M059J (cell line): ENCODE measurements at regions not wholly inside any gene's neighbourhood (a gene's known extent, or its start where the extent isn't known, plus 50 kb on each side); places are given as distances from the start of the nearest gene placed in this dataset.

Experiments
- DNase-seq: peaks from one replicate; pipeline ENCODE4 v3.0.0-alpha.2; 2012; ENCODE audit warnings: low read depth

DNA sequence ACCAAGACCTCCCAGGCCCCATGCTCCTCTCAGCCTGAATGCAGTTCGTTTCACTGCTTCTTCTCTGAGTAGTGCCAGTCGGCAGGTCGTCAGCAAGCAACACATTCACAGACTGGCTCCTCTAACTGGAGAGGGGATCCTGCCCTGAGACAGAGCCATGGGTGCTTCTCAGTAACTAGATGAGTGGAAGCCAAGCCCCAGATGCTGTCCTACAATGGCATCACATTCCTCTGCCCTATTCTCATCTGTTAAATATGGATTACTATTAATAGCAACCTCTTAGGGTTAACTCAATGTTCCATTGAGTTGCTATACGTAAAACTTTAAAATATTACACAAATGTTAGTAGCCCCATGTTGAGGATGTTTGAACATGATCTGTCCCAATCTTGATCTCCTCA is 84.2 kb upstream of the S1PR1 start:
- DNase-seq = no peak

DNA sequence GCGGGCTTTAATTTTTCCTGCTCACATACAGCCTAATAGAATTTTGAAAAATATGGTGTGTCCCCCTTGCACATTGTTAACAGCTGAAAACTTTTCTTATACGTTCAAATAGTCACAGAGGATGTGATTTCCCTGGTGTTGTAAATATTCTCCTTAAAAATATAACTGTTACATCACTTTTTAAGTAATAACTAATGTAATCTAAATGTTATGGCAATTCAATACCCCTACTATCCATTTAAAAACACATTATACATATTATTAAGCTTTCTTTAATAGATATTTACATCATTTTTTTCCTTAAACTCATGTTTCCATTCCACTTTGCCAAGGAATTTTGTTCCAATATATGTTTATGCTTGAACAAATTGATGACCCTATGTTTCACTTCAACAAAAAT is 85.5 kb upstream of the S1PR1 start:
- DNase-seq = no peak

DNA sequence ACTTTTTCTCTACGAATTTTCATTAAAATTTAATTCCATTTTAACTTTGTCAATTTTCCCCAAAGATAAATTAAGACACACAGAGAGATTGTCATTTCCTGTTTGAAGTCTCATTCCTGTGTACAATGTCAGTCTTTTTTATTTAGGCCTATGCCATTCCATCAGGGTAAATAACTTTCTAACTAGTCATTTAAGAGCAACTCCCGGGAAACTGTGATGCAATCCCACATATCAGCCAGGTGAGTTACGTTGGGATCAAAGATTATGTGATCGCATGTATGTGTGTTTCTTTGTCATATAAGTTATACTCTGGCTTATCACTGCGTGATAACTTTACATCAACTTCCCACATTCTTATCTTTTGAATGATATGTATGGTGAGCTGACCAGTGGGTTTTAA is 86.1 kb upstream of the S1PR1 start:
- DNase-seq = peak; percentile 69

DNA sequence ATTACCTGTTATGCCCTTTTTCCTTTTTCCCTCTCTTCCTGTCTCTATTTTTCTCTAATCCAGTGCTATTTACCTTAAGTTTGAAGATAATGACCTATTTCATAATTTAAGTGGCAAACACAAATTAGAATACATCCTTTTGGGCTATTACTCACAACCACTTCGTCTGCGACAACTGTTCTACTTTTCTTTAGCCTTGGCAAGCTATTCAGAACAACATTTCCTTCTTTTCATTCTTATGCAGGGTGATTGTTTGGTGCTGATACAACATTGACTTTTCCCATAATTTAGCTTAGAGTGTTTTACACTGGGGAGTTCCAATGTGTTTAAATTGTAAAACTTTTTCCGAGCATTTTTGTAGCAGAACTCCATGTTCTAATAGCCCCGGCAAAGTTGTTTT is 86.6 kb upstream of the S1PR1 start:
- no peak for DNase-seq

DNA sequence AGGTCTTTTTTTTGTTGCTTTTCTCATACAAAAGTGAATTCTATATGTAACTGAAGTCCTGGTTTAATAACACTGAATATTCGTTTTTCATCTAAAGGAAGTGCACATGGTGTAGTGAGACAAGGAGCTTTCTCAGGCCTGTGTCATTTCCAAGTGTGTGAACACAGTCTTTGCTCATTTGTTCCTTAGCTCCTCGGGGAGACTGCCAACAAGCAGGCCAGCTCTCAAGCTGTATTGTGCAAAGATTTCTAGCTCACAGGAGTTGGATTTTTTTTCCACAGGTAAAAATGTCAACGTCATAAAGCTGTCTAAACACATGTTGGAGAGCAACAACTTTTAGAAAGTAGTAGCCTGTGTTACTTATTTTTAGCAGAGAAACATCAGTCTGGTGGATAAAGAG is 87.8 kb upstream of the S1PR1 start:
- DNase-seq = no peak

DNA sequence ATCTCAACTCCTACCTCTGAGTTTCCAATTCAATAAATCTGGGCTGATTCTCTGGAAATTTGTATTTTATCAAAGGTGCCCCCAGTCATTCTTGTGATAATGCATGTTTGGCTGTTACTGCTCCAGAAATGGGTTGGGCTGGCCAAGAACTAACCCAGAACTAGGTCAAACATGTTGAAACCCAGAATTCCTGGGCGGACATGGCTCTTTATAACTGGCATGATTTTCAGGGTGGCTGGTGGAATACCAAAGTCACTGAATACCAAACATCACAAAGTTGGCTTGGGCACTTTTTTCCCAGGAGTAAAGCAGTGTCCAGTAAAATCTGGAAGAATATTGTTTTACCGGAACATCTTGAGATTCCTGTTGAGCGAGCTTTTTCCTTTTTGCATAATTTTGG is 89.4 kb upstream of the S1PR1 start:
- no peak for DNase-seq

DNA sequence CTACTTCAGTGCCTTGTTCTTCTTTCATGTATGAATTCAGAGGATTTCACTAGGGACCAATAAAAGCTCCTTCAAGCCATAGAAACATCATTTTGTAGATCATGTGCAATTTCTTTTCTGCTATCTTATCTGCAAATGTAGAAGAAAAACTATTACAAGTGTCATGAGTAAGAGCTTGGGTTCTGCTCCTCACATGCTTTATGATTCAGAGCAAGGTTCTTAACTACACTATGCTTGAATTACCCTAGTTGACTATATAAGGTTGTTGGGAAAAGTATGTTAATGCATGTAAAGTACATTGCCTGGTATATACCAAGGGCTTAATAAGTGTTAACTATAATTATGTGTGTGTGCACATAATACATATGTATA is 91.4 kb upstream of the S1PR1 start:
- no peak for DNase-seq

DNA sequence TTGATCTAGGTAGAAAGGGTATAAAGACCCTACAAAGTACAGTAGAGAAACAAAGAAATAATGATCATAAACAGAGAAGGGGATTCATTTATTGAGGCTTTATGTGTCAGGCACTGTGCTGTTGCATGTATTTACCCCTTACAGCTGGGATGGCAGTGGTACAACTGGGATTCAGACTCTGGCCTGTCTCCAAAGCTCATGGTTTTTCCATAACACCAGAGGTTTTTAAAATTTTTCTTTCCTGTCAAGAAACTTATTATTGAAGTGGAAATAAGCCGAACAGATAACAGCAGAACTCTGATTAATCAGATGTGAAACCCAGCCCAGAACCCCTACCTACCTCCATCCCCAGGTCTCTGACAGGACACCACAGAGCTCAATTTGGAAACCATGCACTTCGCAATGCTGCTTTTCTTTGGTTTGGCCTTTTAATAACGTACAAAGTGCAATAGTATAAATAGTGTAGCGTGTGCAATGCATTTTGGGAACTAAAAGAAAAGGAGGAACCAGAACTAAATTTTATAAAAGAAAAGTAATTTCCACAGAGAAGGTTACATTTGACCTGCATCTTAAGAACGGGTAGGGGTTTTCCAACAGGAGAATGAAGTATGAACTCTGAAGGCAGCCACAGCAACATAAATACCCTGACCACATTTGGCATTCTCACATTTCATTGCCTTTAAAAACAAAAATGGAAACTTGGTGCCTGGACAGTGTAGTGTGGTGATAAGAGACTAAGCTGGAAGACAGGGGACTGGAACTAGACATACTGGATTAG is 92.0 kb upstream of the S1PR1 start:
- no peak for DNase-seq

DNA sequence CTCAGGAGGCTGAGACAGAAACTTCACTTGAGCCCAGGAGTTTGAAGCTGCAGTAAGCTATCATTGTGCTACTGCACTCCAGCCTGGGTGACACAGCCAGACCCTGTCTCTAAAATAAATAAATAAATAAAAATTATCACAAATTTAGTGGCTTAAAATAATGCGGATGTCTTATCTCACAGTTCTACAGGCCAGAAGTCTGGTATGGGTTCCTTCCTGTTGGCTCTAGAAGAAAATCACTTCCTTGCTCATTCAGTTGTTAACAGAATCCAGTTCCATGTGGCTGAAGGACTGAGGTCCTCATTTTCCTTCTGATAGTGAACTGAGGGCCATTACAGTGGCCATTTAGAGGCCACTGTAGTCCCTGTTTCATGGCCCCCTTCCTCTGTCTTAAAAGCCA is 94.6 kb upstream of the S1PR1 start:
- DNase-seq = no peak

DNA sequence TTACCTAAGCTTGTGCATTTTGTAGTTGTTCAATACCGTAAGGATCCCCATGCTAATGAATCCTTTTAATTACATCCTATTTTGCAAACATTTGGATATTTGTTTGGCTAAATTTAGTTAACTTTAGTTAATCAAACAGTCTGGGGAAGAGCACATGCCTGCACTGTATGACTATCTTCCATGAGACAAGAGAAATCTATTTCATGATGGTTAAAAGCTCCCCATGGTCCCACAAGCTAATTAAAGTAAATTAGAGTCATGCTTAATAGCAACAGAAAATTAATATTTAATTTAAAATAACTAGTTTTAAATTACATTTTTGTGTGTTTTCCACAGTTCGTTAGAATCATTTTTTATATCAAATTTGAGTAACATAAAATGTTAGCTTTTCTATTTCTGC is 95.4 kb upstream of the S1PR1 start:
- no peak for DNase-seq

DNA sequence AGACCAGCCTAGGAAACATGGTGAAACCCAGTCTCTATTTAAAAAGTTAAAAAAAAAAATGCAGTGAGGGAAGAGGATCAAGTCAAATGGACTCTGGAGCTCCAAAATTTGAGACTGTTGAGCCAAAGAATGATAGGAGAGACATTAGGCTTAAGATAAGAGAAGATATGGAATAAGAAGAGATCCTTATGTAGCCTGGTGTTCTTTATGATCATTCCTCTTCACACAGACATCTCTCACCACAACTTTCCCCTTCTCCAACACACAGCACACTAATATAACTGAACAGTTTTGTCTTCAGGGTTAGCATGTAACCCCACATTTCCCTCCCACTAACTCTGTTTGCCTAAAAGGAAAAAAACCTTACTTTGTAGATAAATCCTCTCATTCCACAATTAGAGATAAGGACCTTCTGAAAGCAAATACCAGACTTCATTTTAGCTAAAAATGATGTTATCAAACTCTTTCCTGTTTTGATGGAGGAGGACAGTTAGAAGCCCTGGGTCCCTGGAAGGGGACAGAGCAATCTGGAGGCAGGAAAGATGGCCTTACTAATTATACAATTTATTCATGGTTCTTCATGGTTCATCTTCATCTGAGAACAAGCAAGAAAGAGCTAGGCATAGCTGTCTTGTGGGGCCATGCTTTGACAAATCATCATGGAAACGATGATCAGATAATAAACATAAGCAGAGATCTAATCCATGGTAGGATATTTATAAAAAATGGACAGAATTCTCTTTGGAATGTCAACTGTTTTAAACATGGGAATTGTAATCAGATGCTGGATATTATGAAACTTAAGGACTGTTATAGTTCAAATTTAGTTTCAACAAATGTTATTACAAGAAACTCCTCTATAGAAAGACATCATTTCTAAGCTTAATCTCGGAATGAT is 96.7 kb upstream of the S1PR1 start:
- DNase-seq = no peak

DNA sequence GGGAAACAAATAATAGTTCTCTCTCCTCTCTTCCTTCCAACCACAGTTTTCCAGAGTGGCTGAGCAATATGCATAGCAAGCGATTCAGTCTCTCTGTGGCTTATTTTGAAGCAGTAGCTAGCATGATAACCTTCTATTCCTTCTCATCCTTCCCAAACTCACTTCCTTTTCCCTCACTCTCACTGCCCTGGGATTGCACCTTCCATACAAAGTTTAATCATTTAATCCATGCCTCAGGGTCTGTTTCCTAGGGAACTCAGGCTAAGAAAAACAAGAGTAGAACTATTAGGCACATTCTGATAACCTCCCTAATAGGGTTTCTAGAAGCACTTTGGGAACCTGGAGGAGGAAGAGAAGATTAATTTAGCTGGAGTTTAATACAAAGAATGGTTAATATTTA is 97.7 kb upstream of the S1PR1 start:
- peak; percentile 52 for DNase-seq

DNA sequence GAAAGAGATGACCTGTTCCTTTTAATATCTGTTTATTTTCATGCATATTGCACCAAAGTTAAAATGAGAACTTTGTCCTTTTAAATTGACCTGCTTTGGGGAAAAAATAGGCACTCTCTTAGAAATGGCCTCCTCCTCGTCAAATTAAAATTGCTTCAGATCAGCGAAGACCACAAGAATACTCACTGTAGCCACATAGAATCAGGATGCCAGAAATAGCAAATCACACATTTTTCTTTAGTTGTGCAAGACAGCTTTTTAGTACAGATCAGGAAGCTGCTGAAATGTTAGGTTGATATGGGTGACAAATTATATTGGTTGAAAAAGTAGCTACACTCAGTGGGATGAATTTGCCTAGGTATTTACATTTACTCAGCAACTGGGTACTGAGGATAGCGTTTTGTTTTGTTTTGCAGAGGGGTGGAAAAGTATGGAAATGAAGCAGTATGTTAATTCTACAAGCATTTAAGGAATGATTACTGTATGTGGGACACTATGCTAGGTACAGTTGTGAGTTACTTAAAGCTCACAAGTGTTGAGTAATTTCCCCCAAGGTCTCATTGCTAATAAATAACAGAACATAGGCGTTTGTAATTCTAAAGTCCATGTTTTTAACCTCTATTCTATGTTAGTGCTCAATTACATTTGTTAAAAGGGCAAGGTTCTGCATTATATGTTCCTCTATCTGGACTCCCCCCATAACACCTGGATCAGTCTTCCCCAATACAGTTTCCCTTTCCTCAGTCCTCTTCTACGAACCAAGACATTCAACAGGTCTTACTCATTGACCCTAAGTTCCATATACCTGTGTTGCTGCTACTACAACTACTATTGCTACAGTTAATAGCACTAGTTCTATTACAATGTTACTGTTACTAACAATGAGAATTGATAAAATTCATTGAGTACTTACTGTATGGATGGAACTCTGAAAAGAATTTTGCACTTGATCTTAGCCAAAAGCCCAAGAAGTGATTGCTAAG is 99.4 kb upstream of the S1PR1 start:
- DNase-seq = peak; percentile 47

DNA sequence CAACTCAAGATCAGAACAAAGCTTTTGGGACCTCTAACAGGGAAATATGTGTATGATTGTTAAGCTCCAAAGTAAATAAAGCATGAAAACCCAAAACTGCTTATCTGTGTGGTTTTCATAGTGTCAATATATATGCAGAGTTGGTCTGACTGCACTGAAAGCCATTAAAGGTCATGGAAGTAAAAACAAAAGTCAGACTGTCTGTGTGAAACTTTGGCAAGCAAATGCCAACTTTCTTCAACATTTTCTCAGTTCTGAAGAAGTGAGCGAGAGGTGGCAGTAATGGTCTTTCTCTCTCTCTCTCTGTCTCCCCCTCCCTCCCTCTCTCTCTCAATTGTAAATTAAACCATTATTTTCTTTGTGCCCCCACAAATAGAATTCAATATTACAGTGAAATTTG is 100.1 kb upstream of the S1PR1 start:
- DNase-seq = peak; percentile 45

DNA sequence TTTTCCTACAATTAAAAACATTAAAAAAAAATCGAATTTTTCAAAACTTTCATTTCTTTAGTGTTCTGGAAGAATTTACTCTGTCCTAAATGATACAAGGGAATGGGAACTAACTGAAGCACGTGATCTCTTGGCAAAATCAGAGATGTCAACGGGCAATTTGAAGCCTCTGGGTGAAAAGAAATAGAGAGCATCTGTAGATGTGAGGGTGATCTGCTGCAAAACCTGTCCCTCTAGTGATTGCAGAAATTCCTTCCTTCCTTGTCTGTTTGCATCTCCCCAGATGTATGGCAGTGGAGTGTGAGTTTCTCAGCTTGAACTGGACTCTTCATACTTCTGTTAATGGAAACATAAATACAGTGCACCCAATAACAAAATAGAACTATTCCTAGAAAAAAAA is 100.5 kb upstream of the S1PR1 start:
- DNase-seq = no peak

DNA sequence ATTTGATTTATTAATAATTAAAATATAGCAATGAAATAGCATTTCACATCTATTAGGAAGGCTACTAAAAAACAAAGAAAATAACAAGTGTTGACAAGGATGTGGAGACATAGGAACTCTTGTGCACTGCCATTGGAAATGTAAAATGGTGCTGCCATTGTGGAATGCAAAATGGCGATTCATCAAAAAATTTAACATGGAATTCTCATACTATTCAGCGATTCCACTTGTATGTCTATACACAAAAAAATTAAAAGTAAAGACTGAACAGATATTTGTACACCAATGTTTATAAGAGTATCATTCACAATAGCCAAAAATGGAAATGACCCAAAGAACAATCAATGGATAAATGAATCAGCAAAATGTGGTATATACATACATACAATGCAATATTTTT is 101.3 kb upstream of the S1PR1 start:
- DNase-seq = no peak

DNA sequence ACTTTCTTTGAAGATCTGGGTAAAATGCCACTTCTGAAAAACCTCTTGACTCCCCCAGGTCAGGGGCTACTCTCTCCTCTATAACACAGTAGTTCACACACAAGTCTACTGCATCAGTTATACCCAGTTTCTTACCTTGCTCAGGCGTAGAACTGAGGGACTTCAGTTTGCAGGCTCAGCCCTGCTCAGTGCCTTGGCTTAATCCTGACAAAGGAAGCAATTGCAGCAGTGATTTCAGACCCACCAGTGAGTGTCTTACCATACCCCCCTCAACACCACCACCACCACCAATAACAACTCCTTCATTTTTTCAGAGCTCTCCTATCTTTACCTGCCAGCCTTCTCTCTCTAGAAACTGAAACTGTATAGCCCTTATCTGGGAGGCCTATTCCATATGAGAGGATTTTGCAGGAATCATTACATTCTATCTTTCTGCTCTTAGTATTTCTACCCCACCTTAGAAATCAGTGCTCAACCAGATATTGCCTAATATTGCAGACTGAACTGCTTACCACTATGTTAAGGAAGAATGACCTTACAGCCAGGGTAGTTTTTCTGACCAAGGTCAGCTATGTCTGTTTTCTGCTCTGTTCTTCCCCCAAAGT is 105.5 kb upstream of the S1PR1 start:
- DNase-seq = peak; percentile 63

DNA sequence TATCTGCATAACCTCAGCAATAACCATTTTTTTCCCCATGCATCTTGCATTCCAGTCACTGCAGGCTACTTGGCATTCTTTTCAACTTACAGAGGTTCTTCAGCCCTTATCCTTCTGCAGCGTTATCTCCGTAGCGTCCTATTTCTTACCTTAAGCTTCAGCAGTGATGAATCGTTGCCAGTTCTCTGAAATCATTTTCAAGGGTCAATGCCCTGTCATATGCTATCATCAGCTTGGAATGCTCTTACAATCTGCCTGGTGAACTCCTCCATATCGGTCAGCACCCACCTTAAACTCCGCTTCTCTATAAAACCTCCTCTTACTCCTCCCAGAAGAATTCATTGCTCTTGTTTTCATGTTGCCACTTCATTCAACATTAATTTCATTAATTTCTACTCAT is 105.1 kb upstream of the DPH5 start:
- DNase-seq = peak; percentile 91

DNA sequence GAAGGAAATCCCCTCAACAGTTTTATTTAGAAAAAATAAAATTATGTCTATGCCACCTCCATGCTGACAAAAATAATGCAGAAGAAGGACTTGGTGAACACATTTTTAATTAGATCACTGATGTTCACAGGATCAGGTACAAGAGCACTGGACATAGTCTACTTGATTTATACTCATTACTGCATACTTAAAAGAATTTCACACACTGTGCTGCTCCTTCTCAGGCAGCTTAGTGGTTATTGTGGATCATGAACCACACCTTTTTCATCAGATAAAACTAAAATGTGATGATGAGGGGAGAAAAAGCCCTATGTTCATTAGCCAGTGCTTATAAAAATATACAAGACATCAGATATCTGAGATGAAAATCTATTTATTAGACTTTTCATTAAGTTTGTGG is 103.3 kb upstream of the DPH5 start:
- no peak for DNase-seq

DNA sequence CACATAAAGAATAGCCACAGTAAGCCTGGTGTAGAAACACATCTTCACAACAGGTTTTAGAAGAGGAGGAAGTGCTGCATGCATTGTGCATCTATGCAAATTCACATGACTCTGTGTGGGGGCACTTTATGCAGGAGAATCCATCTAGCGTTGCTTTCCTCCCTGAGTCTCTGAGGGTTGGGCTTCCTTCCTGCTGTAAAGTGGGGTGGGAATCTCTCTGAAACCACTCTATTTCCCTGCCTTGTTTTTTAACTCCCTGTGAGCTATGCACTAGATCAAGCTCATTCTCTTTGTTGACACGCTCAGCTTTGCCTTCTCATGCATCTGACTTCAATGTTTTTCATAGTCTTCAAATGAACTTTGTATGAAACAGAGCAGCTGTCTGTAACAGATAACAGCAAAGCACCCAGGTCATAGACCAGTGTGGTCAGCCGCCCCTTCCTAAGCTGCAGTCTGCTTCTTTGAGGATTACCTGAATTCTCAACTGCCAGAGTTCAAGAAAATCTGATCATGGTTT is 102.7 kb upstream of the DPH5 start:
- DNase-seq = no peak

DNA sequence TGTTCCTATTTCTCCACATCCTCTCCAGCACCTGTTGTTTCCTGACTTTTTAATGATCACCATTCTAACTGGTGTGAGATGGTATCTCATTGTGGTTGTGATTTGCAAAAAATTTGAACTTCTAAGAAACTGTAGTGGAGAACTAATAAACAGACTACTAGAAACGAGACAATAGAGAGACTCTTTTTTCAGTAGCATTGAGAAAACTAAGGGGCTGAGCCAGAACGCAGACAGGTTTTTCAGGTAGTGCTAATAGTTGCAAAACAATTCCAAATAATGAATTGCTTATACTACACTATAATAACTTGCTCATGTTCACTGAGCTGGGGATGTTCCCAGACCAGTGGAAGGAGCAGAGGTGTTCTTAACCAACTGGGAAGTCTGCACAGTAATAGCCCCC is 98.8 kb upstream of the DPH5 start:
- DNase-seq = no peak
